Liver (tissue), 8 donors: ENCODE measurements at regions not wholly inside any gene's neighbourhood (a gene's known extent, or its start where the extent isn't known, plus 50 kb on each side); places are given as distances from the start of the nearest gene placed in this dataset. TPM values are rescaled to one million over a fixed set of nuclear protein-coding genes. Genes with fewer than 3 reads are reported as not detected.

ENCODE experiments used
- DNase-seq: peaks from one replicate; pipeline ENCODE4 v3.0.0-alpha.2; 2017; ENCODE audit warnings: low spot score
- H3K27ac ChIP-seq, 2 donors: one replicate each; pipeline ENCODE4 v1.7.0; 2013; ENCODE audit warnings: inconsistent platforms in 2 of 2, low read length in 2 of 2, control low read depth in 1 of 2, low read depth in 1 of 2, mild to moderate bottlenecking in 1 of 2
- H3K27me3 ChIP-seq, 4 donors: one replicate each; pipeline versions ENCODE4 v1.6.1 to v1.7.0; 2013; ENCODE audit warnings: low read length in 3 of 4, inconsistent platforms in 1 of 4, mild to moderate bottlenecking in 1 of 4, moderate library complexity in 1 of 4; ENCODE audit not compliant: control insufficient read depth in 4 of 4, insufficient read depth in 4 of 4
- H3K36me3 ChIP-seq, 4 donors: one replicate each; pipeline versions ENCODE4 v1.6.1 to v1.7.0; 2013; ENCODE audit warnings: low read length in 3 of 4, mild to moderate bottlenecking in 3 of 4, low read depth in 1 of 4, moderate library complexity in 1 of 4; ENCODE audit not compliant: control insufficient read depth in 4 of 4, insufficient read depth in 3 of 4
- H3K4me1 ChIP-seq, 4 donors: one replicate each; pipeline versions ENCODE4 v1.6.1 to v1.7.0; 2013; ENCODE audit warnings: low read length in 3 of 4, mild to moderate bottlenecking in 3 of 4, moderate library complexity in 1 of 4; ENCODE audit not compliant: control insufficient read depth in 4 of 4, insufficient read depth in 4 of 4
- H3K4me3 ChIP-seq, 3 donors: one replicate each; pipeline versions ENCODE4 v1.6.1 to v1.7.0; 2013; ENCODE audit warnings: low read length in 3 of 3, control low read depth in 1 of 3, low read depth in 1 of 3, mild to moderate bottlenecking in 1 of 3
- H3K9ac ChIP-seq, 2 donors: one replicate each; pipeline ENCODE4 v1.7.0; 2013; ENCODE audit warnings: low read length in 2 of 2, mild to moderate bottlenecking in 2 of 2, moderate library complexity in 2 of 2, control low read depth in 1 of 2, low read depth in 1 of 2
- H3K9me3 ChIP-seq, 4 donors: one replicate each; pipeline versions ENCODE4 v1.6.1 to v1.7.0; 2013; ENCODE audit warnings: low read length in 3 of 4; ENCODE audit not compliant: control insufficient read depth in 4 of 4
- FOXA2 ChIP-seq: IDR thresholded peaks from 2 replicates; pipeline ENCODE4 v1.6.1; 2016; ENCODE audit warnings: antibody characterized with exemption
- HNF4A ChIP-seq, 2 donors: conservative IDR thresholded peaks; 2 replicates each; pipeline ENCODE4 v1.6.1; 2016; ENCODE audit warnings: antibody characterized with exemption in 2 of 2, mild to moderate bottlenecking in 2 of 2
- RAD21 ChIP-seq, 2 donors: IDR thresholded peaks; 2 replicates each; pipeline ENCODE4 v1.6.1; 2016; ENCODE audit warnings: antibody characterized with exemption in 2 of 2, mild to moderate bottlenecking in 2 of 2
- WGBS: extraction: QIAGEN DNeasy Blood & Tissue Kit; methylation state at CpG from one replicate; pipeline ENCODE4 v1.1.7; 2013; 5-methylcytosine and 5-hydroxymethylcytosine counted together
- small RNA-seq: library from RNA; depleted of rRNA; stranded (forward); fragments of <200 nt; gene quantifications from one replicate; pipeline ENCODE3, GENCODE V24; 2014
- donor health status: healthy.
- donor health status: healthy.
- donor health status: healthy.
- donor health status: healthy.

DNA sequence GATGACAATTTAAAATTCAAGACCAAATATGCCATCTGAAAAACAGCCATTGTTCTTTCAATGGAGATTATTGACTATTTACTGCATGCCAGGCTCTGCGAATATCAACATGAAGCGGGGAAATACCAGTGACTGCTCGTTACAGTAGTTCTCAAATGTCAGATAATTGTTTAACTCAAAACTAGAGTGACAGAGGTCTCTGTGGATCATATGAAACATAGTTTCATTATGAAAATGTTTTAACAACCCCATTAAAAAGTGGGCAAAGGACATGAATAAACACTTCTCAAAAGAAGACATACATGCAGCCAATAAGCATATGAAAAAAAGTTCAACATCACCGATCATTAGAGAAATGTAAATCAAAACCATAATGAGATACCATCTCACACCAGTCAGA, 50.0 kb upstream of the GPR149 start:
- 92% methylated on average over 4 of the region's 4 CpGs for WGBS
- Histone ChIP-seq H3K27ac (no peak overlapping the region), H3K4me1 (no peaks in the 10 kb centered on the region), H3K4me3 (no peak overlapping the region), H3K9ac (no peak overlapping the region), H3K9me3 (no peaks in the 10 kb centered on the region), H3K36me3 (no peaks in the 10 kb centered on the region), H3K27me3 (peaks cover 0 to 8% (median 0%) of the 10 kb centered on the region in 4 donors)
- no peak for TF ChIP-seq RAD21 (IDR thresholded peaks at IDR 0.05)
- no peak for TF ChIP-seq FOXA2
- no peak for TF ChIP-seq HNF4A (conservative IDR thresholded peaks at IDR 0.05)
- DNase-seq, result no peak

Small RNA genes lying in the stretch of these regions (small RNA-seq; reads per million reads assigned to genes)
- gene DYNLL1P5, result not detected
